ENCODE measurements at regions not wholly inside any gene's neighbourhood (a gene's known extent, or its start where the extent isn't known, plus 50 kb on each side); places are given as distances from the start of the nearest gene placed in this dataset.
"Not testable (repeated sequence)": the region's sequence is repeated elsewhere in the genome, so short reads cannot be mapped to it uniquely, and the experiment has no call there.

- peak; percentile 1 for DNase-seq
Measured at GRCh38 chr16:72501739-72502593, 330.0 kb upstream of the PMFBP1 start.

- no peak for DNase-seq
Measured at GRCh38 chr16:72500545-72500944, 328.6 kb upstream of the PMFBP1 start.

DNA sequence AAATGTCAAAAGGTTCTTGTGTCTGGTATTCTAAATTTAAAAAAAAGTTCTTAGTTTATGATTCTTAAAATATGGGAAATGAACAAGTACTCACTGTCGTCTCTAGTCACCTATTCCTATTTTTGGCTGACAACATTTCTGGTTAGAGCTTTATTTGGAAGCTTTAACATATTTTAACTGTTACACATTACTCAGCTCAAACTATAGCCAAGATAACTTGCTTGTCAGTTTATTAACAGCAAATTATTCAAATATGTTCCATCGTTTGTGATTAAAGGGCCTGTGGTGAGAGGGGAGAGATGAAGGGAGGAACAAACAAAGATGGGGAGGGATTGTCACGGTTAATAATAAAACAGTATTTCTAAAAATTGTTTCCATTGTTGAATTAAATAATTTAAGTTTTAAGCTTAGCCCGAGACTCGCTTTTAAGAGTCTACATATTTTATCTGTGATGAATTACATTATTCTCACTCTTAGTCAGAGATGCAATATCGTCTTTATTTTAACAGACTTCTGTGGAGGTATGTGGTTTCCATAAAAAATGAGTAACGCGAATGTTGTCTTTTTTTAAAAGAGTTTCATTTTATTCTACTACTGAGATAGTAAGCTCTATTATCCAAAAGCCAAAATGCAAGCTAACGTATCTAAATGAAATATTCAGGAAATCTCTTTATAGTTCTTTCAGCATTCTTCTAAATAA lies 321.9 kb upstream of the PMFBP1 start:
- DNase-seq = no peak

- no peak for DNase-seq
Measured at GRCh38 chr16:72487283-72487682, 315.3 kb upstream of the PMFBP1 start.

DNA sequence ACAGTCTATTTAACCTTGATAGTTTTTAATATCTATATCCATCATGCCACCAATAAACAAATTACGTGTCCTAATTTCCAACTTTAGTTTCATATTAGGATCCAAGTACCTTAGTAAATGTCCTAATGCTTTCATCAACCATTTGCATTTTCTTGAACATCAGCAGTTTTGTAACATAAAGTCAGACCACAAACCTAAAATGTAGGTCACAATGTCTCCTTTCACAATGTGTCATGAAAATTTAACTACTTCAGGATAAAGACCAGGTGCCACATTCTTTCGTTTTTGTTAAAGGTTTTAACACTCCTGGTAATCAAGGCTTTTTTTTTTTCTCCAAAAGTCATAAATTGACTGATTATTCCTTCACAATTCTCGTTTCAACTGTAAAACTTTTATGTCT lies 310.7 kb upstream of the PMFBP1 start:
- DNase-seq = no peak

DNA sequence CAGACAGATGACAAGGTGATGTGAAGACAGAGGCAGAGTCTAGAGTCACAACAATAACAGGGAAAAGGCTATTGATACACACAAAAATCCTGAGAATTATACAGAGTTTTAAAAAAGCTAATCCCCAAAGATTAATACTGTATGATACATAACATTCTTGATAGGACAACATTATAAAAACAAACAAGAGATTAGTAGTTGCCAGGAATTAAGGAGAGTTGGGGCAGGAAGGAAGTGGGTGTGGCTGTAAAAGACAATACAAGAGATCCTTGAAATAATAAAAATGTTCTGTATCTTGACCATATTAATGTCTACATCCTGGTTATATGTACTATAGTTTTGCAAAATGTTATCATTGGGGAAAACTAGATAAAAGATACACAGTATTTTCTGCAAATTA lies 309.5 kb upstream of the PMFBP1 start:
- no peak for DNase-seq

DNA sequence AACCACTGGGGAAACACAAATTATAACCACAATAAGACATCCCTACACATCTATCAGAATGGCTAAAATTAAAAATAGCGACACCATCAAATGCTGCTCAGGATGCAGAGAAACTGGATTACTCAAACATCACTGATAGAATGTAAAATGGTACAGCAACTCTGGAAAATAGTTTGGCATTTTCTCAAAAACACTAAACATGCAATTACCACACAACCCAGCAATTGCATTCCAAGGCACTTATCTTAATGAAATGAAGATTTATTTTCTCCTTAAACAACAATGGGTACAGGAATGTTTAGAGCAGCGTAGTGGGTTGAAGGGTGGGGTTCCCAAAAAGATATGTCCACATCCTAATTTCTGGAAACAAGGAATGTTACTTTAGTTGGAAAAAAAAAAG lies 309.0 kb upstream of the PMFBP1 start:
- no peak for DNase-seq

DNA sequence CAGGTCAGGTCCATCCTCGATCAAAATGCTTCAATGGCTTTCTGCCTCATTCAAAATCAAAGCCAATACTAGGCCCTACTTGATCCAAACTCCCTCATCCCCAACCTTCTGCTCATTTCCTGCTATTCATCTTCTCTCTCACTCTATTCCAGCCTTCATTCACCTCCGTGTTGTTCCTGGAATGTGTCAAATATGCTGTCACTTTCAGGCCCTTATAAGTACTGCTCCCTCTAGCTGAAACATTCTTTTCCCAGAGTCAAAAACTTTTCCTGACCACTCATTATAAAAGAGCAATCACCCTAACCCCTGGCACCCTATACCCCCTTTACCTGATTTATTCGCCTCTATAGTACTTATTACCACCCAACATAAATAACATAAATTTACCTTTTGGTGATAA lies 303.7 kb upstream of the PMFBP1 start:
- DNase-seq = no peak

- no peak for DNase-seq
Measured at GRCh38 chr16:72474501-72475123, 302.7 kb upstream of the PMFBP1 start.

GRCh38 chr16:72473631-72474030 lies 301.7 kb upstream of the PMFBP1 start:
- DNase-seq = no peak

DNA sequence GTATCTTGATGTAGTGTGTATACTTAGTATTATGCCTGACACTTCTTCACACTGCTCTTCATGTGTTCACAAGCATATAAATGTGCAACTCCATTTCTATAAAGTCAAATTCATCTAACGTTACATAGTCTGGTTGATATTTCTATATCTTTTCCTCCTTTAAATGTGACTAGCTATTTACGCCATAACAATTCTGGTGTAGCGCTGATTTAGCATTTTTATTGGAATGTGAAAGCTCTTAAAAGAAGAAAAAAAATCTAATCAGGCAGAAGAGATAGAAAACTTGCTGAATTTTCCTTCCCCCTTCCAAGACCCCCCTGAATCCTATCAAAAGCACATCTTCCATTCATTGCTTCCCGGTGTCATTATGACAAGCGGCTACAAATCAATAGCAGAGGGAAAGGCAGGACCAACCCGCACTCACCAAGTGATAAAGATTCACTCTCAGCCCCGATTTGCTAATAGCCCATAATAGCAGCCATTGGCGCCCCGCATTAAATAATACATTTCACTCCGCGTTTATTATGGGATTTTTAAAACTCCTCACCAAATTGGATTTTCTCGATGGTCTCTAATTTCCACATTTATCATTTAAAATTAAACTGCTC lies 299.5 kb upstream of the PMFBP1 start:
- DNase-seq = no peak

DNA sequence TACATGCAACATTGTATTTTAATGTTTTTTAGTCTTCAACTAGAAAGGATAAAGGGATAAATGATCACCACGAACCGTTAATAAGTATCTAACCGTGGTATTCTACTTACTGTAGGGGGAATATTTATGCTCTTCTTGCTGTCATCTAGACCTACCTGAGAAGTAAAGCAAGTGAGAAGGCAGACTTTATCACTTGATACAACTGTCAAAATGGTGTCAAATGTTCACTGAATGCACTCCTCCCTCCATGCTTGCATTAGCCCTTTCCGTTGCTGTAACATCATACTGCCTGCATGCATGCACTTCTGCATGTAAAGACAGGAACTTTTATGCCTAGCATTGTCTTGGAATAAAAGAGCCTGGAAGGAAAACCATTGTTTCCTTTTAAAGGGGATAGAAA lies 298.6 kb upstream of the PMFBP1 start:
- no peak for DNase-seq

DNA sequence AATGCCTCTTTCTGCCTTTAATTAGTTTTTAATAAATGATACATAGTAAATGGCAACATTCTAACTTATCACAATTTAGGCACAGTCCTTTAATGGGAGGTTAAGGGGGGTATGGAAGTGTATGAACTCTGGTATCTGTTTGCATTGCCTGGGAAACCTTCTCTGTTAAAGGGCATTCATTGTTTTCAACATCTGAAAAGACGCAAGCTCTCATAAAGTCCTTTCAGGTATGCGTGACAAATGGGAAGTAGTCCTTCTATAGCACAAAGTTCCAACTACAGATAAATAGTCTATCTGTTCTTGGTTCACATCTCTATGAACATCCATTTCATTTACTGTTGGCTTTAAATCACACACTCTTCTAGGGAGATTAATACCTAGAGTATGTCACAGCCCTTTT lies 298.0 kb upstream of the PMFBP1 start:
- no peak for DNase-seq

- no peak for DNase-seq
Measured at GRCh38 chr16:72468582-72468981, 296.6 kb upstream of the PMFBP1 start.

DNA sequence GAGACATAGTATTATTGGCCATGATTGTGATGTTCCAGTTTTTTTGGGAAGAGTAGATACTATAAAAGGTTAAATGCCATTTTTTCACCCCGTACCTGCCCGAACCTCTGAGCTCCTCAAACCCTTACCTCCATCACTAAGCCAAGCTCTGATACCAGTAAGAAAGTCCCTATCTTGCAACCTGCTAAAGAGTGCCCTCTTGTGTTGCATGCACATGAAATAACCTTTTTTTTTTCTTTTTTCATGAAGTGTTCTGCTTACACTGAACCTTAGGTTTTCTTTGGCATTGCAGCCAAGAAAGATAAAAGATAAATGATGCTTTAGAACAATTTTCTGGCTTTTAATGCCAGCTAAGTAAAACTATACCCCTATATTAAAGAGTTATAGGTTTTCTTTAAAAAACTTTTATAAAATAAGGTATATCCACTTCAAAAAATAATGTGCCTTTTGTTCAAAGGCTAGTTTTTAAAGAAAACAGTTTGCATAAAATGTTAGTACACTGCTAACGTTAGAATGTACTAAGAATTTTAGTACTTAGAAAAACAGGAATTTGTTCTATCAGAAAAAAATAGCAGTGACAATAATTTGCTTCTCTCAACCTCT lies 295.3 kb upstream of the PMFBP1 start:
- peak; percentile 1 for DNase-seq

GRCh38 chr16:72464597-72465368 lies 292.8 kb upstream of the PMFBP1 start:
- DNase-seq = no peak

GRCh38 chr16:72464052-72464451 lies 292.1 kb upstream of the PMFBP1 start:
- no peak for DNase-seq

DNA sequence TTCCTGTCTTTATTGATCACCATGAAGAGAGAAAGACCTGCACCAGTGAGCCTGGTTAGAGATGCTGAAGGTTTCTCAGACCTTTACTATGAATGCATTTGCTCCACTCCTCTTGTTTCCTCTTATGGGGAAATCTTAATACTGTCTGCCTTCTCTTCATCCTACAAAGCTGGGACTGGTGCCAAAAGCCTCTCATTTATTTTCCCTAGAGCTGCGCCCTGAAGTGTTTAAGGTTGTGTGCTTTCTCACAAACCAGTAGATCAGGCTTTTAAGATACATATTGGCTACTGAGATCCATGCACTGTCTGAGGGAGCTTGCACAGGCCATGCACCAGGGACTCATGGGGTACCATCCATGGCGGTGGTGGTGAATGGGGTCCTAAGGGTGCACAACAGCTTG lies 286.1 kb upstream of the PMFBP1 start:
- no peak for DNase-seq

- DNase-seq = no peak
Measured at GRCh38 chr16:72457243-72457940, 285.4 kb upstream of the PMFBP1 start.

GRCh38 chr16:72455743-72456659 lies 284.0 kb upstream of the PMFBP1 start:
- no peak for DNase-seq

- not testable (repeated sequence) for DNase-seq
Measured at GRCh38 chr16:72453856-72454255, 281.9 kb upstream of the PMFBP1 start.
